G401 (cell line): ENCODE measurements at regions not wholly inside any gene's neighbourhood (a gene's known extent, or its start where the extent isn't known, plus 50 kb on each side); places are given as distances from the start of the nearest gene placed in this dataset.
"Not testable (repeated sequence)": the region's sequence is repeated elsewhere in the genome, so short reads cannot be mapped to it uniquely, and the experiment has no call there.

Experiments
- DNase-seq: peaks from one replicate; pipeline ENCODE4 v3.0.0-alpha.2; 2015; ENCODE audit warnings: low spot score
- in situ Hi-C: cut with HindIII; loops from 2 replicates; pipeline ENCODE4 v1.10.0; 2016; ENCODE audit warnings: low sequenced_read_pairs, mixed read lengths

DNA sequence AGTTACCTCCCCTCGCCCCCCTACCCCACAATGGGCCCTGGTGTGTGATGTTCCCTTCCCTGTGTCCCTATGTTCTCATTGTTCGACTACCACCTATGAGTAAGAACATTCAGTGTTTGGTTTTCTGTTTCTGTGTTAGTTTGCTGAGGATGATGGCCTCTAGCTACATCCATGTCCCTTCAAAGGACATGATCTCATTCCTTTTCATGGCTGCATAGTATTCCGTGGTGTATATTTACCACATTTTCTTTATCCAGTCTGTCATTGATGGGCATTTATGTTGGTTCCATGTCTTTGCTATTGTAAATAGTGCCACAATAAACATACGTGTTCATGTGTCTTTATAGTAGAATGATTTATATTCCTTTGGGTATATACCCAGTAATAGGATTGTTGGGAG lies 90.2 kb upstream of the ZEB1 start:
- in situ Hi-C loops, result not testable (repeated sequence)

DNA sequence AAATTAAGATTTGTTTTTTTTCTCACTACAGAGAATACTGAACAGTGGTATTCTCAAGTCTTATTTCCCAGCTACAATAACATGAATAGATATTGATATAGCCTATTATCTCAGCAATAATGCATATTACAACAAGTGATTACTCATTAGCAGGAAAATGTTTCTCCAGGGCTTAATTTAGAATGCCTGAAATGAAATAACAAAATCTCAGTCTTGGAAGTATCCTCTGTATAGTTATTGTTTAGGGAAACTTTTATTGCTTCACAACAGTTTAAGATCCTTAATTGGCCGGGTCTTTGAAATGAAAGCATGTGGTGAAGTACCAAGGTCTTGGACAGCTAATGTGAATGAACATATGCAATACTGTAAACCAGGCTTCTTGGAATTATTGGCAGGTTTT lies 79.1 kb upstream of the ZEB1 start:
- in situ Hi-C loops, result no loop called here
- no peak for DNase-seq

More for the DNA sequence above, 90.2 kb upstream of the ZEB1 start:
- DNase-seq, result not testable (repeated sequence)

DNA sequence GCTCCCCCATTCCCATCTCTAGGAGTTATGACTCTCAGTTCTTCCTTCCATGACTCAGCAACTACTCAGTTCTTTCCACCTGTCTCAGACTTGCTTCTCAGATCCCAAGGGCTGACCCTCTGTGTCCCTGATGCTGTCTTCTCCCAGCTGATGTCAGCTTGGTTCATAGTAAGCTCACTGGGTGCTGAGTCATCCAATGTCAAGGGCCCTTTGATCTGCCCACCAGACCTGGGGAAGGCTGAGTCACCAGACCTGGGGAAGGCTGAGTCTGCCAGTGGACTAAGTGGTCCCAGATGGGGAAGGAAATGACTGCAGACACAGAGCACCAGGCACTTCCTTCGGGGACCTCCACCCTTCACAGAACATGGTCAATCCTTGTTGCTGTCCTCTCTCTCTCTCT lies 76.1 kb upstream of the ZEB1 start:
- in situ Hi-C loops, result no loop called here
- no peak for DNase-seq

DNA sequence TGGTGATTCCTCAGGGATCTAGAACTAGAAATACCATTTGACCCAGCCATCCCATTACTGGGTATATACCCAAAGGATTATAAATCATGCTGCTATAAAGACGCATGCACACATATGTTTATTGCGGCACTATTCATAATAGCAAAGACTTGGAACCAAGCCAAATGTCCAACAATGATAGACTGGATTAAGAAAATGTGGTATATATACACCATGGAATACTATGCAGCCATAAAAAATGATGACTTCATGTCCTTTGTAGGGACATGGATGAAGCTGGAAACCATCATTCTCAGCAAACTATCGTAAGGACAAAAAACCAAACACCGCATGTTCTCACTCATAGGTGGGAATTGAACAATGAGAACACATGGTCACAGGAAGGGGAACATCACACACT lies 67.9 kb upstream of the ZEB1 start:
- DNase-seq, in situ Hi-C loops: not testable (repeated sequence)

GRCh38 chr10:31253237-31253636 lies 65.8 kb upstream of the ZEB1 start:
- in situ Hi-C loops, result no loop called here
- no peak for DNase-seq

GRCh38 chr10:31261511-31262311 lies 57.3 kb upstream of the ZEB1 start:
- in situ Hi-C loops, result no loop called here
- no peak for DNase-seq

DNA sequence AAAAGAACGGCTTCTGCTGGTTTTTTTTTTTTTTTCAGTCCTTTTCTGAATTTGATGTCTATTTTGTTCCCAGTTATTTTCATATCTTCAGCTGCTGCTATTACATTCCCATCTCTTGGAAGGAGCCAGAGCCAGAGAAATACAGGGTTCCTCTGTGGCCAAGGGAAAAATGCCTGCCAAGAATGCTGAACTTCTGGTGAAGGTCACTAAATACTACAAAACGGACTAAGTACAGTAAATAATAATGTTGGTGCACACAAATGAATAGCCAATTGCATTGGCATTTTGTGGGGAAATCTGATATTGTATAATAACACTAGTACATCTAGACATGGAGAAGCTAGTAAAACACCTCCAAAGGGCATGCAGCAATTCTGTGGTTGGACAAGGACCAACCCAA lies 56.3 kb upstream of the ZEB1 start:
- no peak for DNase-seq
- in situ Hi-C loops, result no loop called here

- in situ Hi-C loops, result no loop called here
- no peak for DNase-seq
Measured at GRCh38 chr10:31263903-31264302, 55.1 kb upstream of the ZEB1 start.

DNA sequence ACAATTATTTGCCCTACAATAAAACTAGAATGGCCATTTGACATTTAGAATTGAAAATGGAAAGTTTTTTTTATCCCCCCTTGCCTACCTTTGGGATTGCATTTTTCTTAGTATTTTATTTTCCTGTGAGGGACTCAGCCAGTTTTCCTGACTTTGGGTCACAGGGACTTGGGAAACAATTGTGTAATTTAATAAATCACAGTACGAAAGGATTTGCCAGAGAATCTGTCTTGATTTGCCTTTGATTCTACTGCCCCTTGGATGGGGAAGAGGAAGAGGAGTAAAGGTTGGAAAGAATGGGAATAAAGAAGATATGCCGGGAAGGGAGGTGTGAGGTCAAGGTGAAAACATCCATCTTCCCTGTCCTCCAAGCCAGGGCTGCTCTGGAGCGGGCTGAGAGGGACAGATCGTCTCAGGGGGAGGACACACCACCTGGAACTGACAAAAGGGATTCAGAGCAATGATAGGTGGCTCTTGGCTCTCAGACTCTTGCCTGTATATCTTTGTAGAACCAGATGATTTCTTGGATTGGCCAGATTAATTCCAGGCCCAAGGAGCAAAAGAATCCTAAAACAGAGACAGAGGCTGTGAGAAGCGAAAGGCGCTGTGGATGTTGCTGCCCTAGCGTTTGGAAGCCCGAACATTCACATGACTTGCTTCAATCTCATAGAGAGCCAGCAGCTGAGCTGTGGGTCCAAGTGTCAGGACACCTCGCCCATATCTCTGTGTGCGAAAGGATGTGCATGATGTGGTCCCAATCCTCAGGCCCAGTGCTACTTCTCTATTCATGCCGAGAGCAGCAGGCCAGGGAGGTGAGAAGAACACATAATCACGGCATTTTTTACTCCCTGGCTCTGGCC lies 50.3 kb upstream of the ZEB1 start:
- in situ Hi-C loops, result no loop called here
- DNase-seq, result no peak
